ENCODE measurements at regions not wholly inside any gene's neighbourhood (a gene's known extent, or its start where the extent isn't known, plus 50 kb on each side); places are given as distances from the start of the nearest gene placed in this dataset.

DNA sequence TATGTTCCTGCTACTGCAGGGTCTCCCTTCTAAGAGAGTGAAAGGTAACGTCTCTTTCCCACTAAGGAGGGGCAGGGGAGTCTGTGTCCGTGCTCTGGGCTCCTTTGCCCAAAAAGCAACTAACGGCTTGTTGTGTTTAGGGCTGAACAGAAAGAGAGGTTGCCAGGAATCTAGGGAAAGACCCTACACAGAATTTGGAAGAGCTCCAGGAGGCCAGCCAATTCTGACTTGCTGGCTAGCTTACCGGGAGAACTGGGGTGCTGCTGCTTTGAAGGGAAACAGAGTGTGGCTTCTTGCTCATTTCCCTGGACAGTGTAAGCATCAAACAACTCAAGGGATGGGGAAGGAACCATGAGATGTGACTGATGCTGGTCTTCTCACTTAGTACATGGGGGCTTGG is 176.1 kb downstream of the GADD45G start:
- TF ChIP-seq POLR2A (IDR thresholded peaks at IDR 0.05): no peak
- TF ChIP-seq, protein P1, sequence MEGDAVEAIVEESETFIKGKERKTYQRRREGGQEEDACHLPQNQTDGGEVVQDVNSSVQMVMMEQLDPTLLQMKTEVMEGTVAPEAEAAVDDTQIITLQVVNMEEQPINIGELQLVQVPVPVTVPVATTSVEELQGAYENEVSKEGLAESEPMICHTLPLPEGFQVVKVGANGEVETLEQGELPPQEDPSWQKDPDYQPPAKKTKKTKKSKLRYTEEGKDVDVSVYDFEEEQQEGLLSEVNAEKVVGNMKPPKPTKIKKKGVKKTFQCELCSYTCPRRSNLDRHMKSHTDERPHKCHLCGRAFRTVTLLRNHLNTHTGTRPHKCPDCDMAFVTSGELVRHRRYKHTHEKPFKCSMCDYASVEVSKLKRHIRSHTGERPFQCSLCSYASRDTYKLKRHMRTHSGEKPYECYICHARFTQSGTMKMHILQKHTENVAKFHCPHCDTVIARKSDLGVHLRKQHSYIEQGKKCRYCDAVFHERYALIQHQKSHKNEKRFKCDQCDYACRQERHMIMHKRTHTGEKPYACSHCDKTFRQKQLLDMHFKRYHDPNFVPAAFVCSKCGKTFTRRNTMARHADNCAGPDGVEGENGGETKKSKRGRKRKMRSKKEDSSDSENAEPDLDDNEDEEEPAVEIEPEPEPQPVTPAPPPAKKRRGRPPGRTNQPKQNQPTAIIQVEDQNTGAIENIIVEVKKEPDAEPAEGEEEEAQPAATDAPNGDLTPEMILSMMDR (IDR thresholded peaks at IDR 0.05): no peak

Measured in testis (tissue), 2 donors.